K562 (cell line): ENCODE measurements at regions not wholly inside any gene's neighbourhood (a gene's known extent, or its start where the extent isn't known, plus 50 kb on each side); places are given as distances from the start of the nearest gene placed in this dataset.

Experiments used
- ATAC-seq: fragments of 200-7000 bp; cut with Tn5 transposase; 3 replicates; pipeline ENCODE4 v1.9.1; 2020; ENCODE audit warnings: moderate library complexity
- BruUV-seq: library from RNA; stranded (reverse); fragments of 400-500 nt; replicated peaks from 2 replicates; lab custom pipeline; 2021; lab: Mats Ljungman, UMichigan
- CTCF ChIA-PET: fragments of 300-600 bp; formaldehyde crosslinking; extraction: SDS; loops from one replicate; lab custom pipeline; 2021; ENCODE audit warnings: low intra/inter-chr PET ratio; lab: Yijun Ruan, JAX
- POLR2A ChIA-PET: fragments of 300-600, 350-650 bp; sonication (Branson Sonifier 250); formaldehyde crosslinking; extraction: SDS; loops from one replicate; lab custom pipeline; 2021; ENCODE audit warnings: antibody characterized with exemption, inconsistent platforms; lab: Yijun Ruan, JAX
- DNase-seq, 4 experiments: peaks; one replicate each; pipeline versions ENCODE4 v3.0.0 to v3.0.0-alpha.2; 2011 to 2018; ENCODE audit warnings: low spot score in 3 of 4, mixed read lengths in 3 of 4; ENCODE audit errors: extremely low read depth in 1 of 4
- FAIRE-seq: peaks from 2 replicates; lab custom pipeline; 2011; peaks lifted over from hg19 to GRCh38; lab: Jason Lieb, UNC
- H2AFZ ChIP-seq: 2 replicates; pipeline ENCODE4 v1.6.0; 2011; ENCODE audit warnings: low read depth, low read length, control low read depth, inconsistent platforms
- H3K27ac ChIP-seq: fragments of 200-600 bp; 3 replicates; pipeline ENCODE4 v1.8.0; 2011; ENCODE audit warnings: low read depth, mild to moderate bottlenecking, control low read depth, inconsistent platforms, low read length, moderate library complexity, mixed read lengths; ENCODE audit errors: extremely low read depth
- H3K27me3 ChIP-seq, 2 experiments: fragments of 300-600 bp in 1 of 2; 2 replicates in 1 of 2; 3 replicates in 1 of 2; pipeline versions ENCODE4 v1.6.0 to v1.8.0; 2011; ENCODE audit warnings: inconsistent platforms in 2 of 2, low read length in 2 of 2, mild to moderate bottlenecking in 1 of 2, mixed read lengths in 1 of 2, moderate library complexity in 1 of 2; ENCODE audit not compliant: control insufficient read depth in 2 of 2, insufficient read depth in 2 of 2
- H3K36me3 ChIP-seq: fragments of 300-600 bp; 3 replicates; pipeline ENCODE4 v1.8.0; 2011; ENCODE audit warnings: mild to moderate bottlenecking, low read length, inconsistent platforms; ENCODE audit not compliant: control insufficient read depth, insufficient read depth
- H3K4me1 ChIP-seq, 2 experiments: fragments of 200-600 bp in 1 of 2; replicated peaks in 1 of 2; 2 replicates in 1 of 2; 3 replicates in 1 of 2; pipeline versions ENCODE4 v1.5.1 to v1.8.0; 2011; ENCODE audit warnings: inconsistent platforms in 2 of 2, low read length in 2 of 2, mild to moderate bottlenecking in 1 of 2, mixed read lengths in 1 of 2, moderate library complexity in 1 of 2; ENCODE audit not compliant: control insufficient read depth in 2 of 2, insufficient read depth in 2 of 2
- H3K4me2 ChIP-seq: 2 replicates; pipeline ENCODE4 v1.6.1; 2011; ENCODE audit warnings: low read length, control low read depth, inconsistent platforms, mixed read lengths; ENCODE audit not compliant: insufficient read depth
- H3K4me3 ChIP-seq: fragments of 200-600 bp; sonication (generic), shearing (Covaris generic); 2 replicates; pipeline ENCODE4 v1.5.1; 2016; ENCODE audit warnings: control low read depth, inconsistent platforms
- H3K79me2 ChIP-seq: fragments of 200-600 bp; 3 replicates; pipeline ENCODE4 v1.8.0; 2011; ENCODE audit warnings: low read length, inconsistent platforms; ENCODE audit not compliant: control insufficient read depth, insufficient read depth
- H3K9ac ChIP-seq, 2 experiments: 2 replicates each; pipeline versions ENCODE4 v1.6.0 to v1.6.1; 2011; ENCODE audit warnings: low read depth in 2 of 2, low read length in 2 of 2, control low read depth in 1 of 2, inconsistent platforms in 1 of 2, mild to moderate bottlenecking in 1 of 2, mixed read lengths in 1 of 2; ENCODE audit not compliant: insufficient read depth in 1 of 2
- H3K9me1 ChIP-seq: one replicate; pipeline ENCODE4 v1.6.0; 2011; ENCODE audit warnings: inconsistent platforms, mild to moderate bottlenecking, low read length, moderate library complexity; ENCODE audit not compliant: control insufficient read depth, insufficient read depth
- H3K9me3 ChIP-seq: replicated peaks from 2 replicates; pipeline ENCODE4 v1.5.1; 2011; ENCODE audit warnings: low read depth, low read length, inconsistent platforms; ENCODE audit not compliant: control insufficient read depth, insufficient read depth
- H4K20me1 ChIP-seq: replicated peaks from 2 replicates; pipeline ENCODE4 v1.6.1; 2011; ENCODE audit warnings: low read length, inconsistent platforms, mixed read lengths; ENCODE audit not compliant: control insufficient read depth, insufficient read depth
- DLX4 ChIP-seq: fragments of 250-450 bp; sonication (Bioruptor Pico); IDR thresholded peaks from 2 replicates; pipeline ENCODE4 v1.6.1; 2021; ENCODE audit warnings: mild to moderate bottlenecking
- ELF2 ChIP-seq: fragments of 250-450 bp; sonication (Bioruptor Pico); IDR thresholded peaks from 2 replicates; pipeline ENCODE4 v1.5.0; 2021; ENCODE audit warnings: mild to moderate bottlenecking
- EP300 ChIP-seq: IDR thresholded peaks from 2 replicates; pipeline ENCODE4 v1.6.1; 2012; ENCODE audit warnings: low read length, improper control_type of control experiment
- GTF2E2 ChIP-seq: fragments of 200-800 bp; sonication (Bioruptor generic); IDR thresholded peaks from 2 replicates; pipeline ENCODE4 v1.6.1; 2016; ENCODE audit warnings: missing genetic modification characterization, missing compliant biosample characterization
- GTF2F1 ChIP-seq: IDR thresholded peaks from 2 replicates; pipeline ENCODE4 v1.6.1; 2011; ENCODE audit warnings: low read depth, low read length, improper control_type of control experiment
- KLF13 ChIP-seq: fragments of 450-650 bp; IDR thresholded peaks from 2 replicates; pipeline ENCODE4 v1.6.1; 2016; ENCODE audit warnings: missing genetic modification characterization, low read depth, mild to moderate bottlenecking, missing compliant biosample characterization, moderate library complexity, borderline replicate concordance
- NRF1 ChIP-seq, 2 experiments: fragments of 450-650 bp; IDR thresholded peaks in 1 of 2; conservative IDR thresholded peaks in 1 of 2; 2 replicates each; pipeline ENCODE4 v1.6.1; 2014; ENCODE audit warnings: mild to moderate bottlenecking in 2 of 2
- TFAP4 ChIP-seq: sonication (generic); formaldehyde crosslinking; IDR thresholded peaks from 2 replicates; pipeline ENCODE4 v1.8.0; 2022; ENCODE audit warnings: missing genetic modification reagents, mild to moderate bottlenecking, moderate library complexity, borderline replicate concordance
- ZHX1 ChIP-seq: fragments of 150-350 bp; conservative IDR thresholded peaks from 2 replicates; pipeline ENCODE4 v1.6.1; 2014; ENCODE audit warnings: low read length
- ZNF3 ChIP-seq: fragments of 250-450 bp; sonication (Bioruptor Pico); IDR thresholded peaks from 2 replicates; pipeline ENCODE4 v1.5.0; 2021; ENCODE audit warnings: mild to moderate bottlenecking, moderate library complexity
- in situ Hi-C: fragments of 300-500 bp; cut with MboI; formaldehyde crosslinking; loops from 4 replicates; pipeline ENCODE4 v1.15.0; 2018; ENCODE audit warnings: inconsistent platforms, mixed read lengths
- intact Hi-C: fragments of 100-400 bp; cut with micrococcal nuclease; formaldehyde crosslinking; loops from 2 replicates; pipeline ENCODE4 v1.14.2; 2022
- TF ChIP-seq, protein P1 (sequence below): fragments of 250-450 bp; sonication (Bioruptor Pico); IDR thresholded peaks from 2 replicates; pipeline ENCODE4 v1.8.0; 2021; ENCODE audit warnings: moderate library complexity, mild to moderate bottlenecking, inconsistent platforms
- TF ChIP-seq, protein P2 (sequence below): fragments of 250-450 bp; sonication (Bioruptor Pico); IDR thresholded peaks from 2 replicates; pipeline ENCODE4 v1.5.0; 2021

GRCh38 chr5:28548856-28549255 lies 1510.5 kb upstream of the CDH9 start (continued):
- TF ChIP-seq, protein P1, sequence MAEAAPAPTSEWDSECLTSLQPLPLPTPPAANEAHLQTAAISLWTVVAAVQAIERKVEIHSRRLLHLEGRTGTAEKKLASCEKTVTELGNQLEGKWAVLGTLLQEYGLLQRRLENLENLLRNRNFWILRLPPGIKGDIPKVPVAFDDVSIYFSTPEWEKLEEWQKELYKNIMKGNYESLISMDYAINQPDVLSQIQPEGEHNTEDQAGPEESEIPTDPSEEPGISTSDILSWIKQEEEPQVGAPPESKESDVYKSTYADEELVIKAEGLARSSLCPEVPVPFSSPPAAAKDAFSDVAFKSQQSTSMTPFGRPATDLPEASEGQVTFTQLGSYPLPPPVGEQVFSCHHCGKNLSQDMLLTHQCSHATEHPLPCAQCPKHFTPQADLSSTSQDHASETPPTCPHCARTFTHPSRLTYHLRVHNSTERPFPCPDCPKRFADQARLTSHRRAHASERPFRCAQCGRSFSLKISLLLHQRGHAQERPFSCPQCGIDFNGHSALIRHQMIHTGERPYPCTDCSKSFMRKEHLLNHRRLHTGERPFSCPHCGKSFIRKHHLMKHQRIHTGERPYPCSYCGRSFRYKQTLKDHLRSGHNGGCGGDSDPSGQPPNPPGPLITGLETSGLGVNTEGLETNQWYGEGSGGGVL (CRISPR knock-in tag) = no peak
- TF ChIP-seq, protein P2, sequence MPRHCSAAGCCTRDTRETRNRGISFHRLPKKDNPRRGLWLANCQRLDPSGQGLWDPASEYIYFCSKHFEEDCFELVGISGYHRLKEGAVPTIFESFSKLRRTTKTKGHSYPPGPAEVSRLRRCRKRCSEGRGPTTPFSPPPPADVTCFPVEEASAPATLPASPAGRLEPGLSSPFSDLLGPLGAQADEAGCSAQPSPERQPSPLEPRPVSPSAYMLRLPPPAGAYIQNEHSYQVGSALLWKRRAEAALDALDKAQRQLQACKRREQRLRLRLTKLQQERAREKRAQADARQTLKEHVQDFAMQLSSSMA = no peak
- TF ChIP-seq, all 486 proteins: peak for 0

GRCh38 chr5:28544501-28544900 lies 1506.1 kb upstream of the CDH9 start:
- no peak for TF ChIP-seq ZHX1
- no peak for TF ChIP-seq TFAP4 (CRISPR knock-in tag)
- no peak for TF ChIP-seq EP300
- TF ChIP-seq ZNF3 (CRISPR knock-in tag) = no peak
- no peak for TF ChIP-seq KLF13 (tag)
- TF ChIP-seq GTF2F1 = no peak
- no peak for TF ChIP-seq NRF1 (conservative IDR thresholded peaks at IDR 0.05 in 1 of 2, IDR thresholded peaks at IDR 0.05 in 1 of 2)
- no peak for TF ChIP-seq ELF2
- TF ChIP-seq GTF2E2 (tag) = no peak
- TF ChIP-seq DLX4 (CRISPR knock-in tag) = no peak

More at GRCh38 chr5:28544501-28544900, 1506.1 kb upstream of the CDH9 start:
- H3K4me1 ChIP-seq = no peaks in the 10 kb centered on the region
- no peaks in the 10 kb centered on the region for H3K27me3 ChIP-seq
- CTCF ChIA-PET = no interaction called here
- no TSS peak for BruUV-seq
- ATAC-seq = no peak
- H3K4me2 ChIP-seq = no peak overlapping the region
- no peak overlapping the region for H3K27ac ChIP-seq
- no peaks in the 10 kb centered on the region for H4K20me1 ChIP-seq
- no peak overlapping the region for H3K9ac ChIP-seq
- H3K9me3 ChIP-seq = 0 out of 2 replicates have a peak, but pooled peaks cover 2% of the 10 kb centered on the region
- no peaks in the 10 kb centered on the region for H3K9me1 ChIP-seq
- H3K36me3 ChIP-seq = no peaks in the 10 kb centered on the region
- intact Hi-C loops = no loop called here
- H3K4me3 ChIP-seq = no peak overlapping the region
- POLR2A ChIA-PET = interaction anchor here (0.6 kb wide), 1 partner anchor 13 kb away, joined by 3 read pairs; no protein-coding TSS in a partner anchor
- no peak for DNase-seq
- no peak overlapping the region for H2AFZ ChIP-seq
- in situ Hi-C loops = no loop called here
- no peak for FAIRE-seq
- H3K79me2 ChIP-seq = no peaks in the 10 kb centered on the region
